ENCODE measurements at regions not wholly inside any gene's neighbourhood (a gene's known extent, or its start where the extent isn't known, plus 50 kb on each side); places are given as distances from the start of the nearest gene placed in this dataset.

DNA sequence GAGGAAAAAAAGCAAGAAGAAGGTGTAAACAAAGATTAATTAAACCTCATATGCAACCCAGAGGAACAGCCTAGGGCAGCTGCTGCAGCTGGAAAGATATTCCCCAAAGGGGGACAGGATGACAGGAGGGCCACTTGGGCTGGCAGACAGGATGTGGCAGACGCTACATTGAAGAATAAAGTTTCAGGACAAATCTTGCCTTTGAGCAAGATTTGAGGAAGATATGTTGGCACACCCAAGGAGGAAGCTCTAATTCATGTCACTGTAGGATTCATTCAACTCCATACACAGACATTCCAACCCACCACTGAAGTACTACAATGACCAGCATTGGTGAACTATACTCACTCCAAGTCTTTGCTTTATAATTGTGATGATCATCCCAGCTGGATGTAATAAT lies 504.0 kb downstream of the SHQ1 start:
- Histone ChIP-seq H3K27ac (ENCODE audit: low read depth, low read length) (no peak overlapping the region), H3K14ac (ENCODE audit: insufficient read length) (no peak overlapping the region), H4K8ac (ENCODE audit: extremely low read depth, insufficient read depth, low read length) (no peak overlapping the region), H3K4me3 (ENCODE audit: extremely low read depth in 1 of 4, insufficient read depth in 2 of 4, low read depth in 3 of 4, low read length in 4 of 4) (no peak overlapping the region), H4K91ac (replicated peaks; ENCODE audit: insufficient read length, low read length) (no peak overlapping the region), H3K79me1 (ENCODE audit: low read depth, low read length) (no peaks in the 10 kb centered on the region), H3K9me3 (ENCODE audit: insufficient read depth in 2 of 2, low read depth in 1 of 2, low read length in 1 of 2) (0 out of 4 replicates have a peak, but pooled peaks cover 0 to under 1% of the 10 kb centered on the region in 2 experiments), H3K79me2 (ENCODE audit: control insufficient read depth in 1 of 2, insufficient read depth in 2 of 2, low read length in 2 of 2) (no peaks in the 10 kb centered on the region), H2BK5ac (ENCODE audit: low read depth, low read length) (no peak overlapping the region), H3K36me3 (ENCODE audit: control insufficient read depth in 2 of 4, insufficient read depth in 4 of 4, low read length in 3 of 4) (no peaks in the 10 kb centered on the region), H3K18ac (ENCODE audit: extremely low read depth, low read length) (no peak overlapping the region), H2BK120ac (replicated peaks; ENCODE audit: low read depth, low read length) (no peak overlapping the region), H3K56ac (replicated peaks; ENCODE audit: insufficient read length, low read depth, low read length) (no peak overlapping the region), H3K9ac (replicated peaks in 1 of 4; ENCODE audit: extremely low read depth in 1 of 4, low read depth in 3 of 4, low read length in 3 of 4) (no peak overlapping the region), H3K23ac (ENCODE audit: insufficient read length) (no peak overlapping the region), H2BK15ac (ENCODE audit: low read length) (no peak overlapping the region), H2AFZ (ENCODE audit: low read length) (no peak overlapping the region), H3K23me2 (ENCODE audit: low read depth, low read length) (no peaks in the 10 kb centered on the region), H3K4me2 (ENCODE audit: insufficient read depth in 1 of 2, low read depth in 2 of 2, low read length in 2 of 2) (no peak overlapping the region), H2BK20ac (ENCODE audit: low read length) (no peak overlapping the region), H4K5ac (ENCODE audit: insufficient read length, low read depth, low read length) (no peak overlapping the region), H3K4me1 (replicated peaks in 1 of 4; ENCODE audit: control insufficient read depth in 3 of 4, insufficient read depth in 4 of 4, low read length in 3 of 4) (peaks cover 0 to 8% (median 2%) of the 10 kb centered on the region in 4 experiments; a peak in 3 of 7 replicates), H2AK5ac (ENCODE audit: low read depth, low read length) (no peak overlapping the region), H3K27me3 (replicated peaks in 1 of 4; ENCODE audit: control insufficient read depth in 3 of 4, extremely low read depth in 1 of 4, insufficient read depth in 3 of 4, low read length in 3 of 4) (no peaks in the 10 kb centered on the region), H2BK12ac (ENCODE audit: low read depth, low read length) (no peak overlapping the region), H3K4ac (replicated peaks; ENCODE audit: insufficient read length, low read depth, low read length) (no peak overlapping the region), H4K20me1 (replicated peaks in 1 of 2; ENCODE audit: control insufficient read depth in 1 of 2, insufficient read depth in 2 of 2, low read length in 2 of 2) (no peaks in the 10 kb centered on the region)
- FAIRE-seq (no peak), DNase-seq (ENCODE audit: low read depth in 1 of 2, low spot score in 2 of 2) (no peak)
- WGBS, 2 experiments (ENCODE audit: extremely low coverage in 1 of 2, insufficient coverage in 1 of 2, insufficient read length in 1 of 2, insufficient replicate concordance in 2 of 2, low coverage in 1 of 2, low lambda C conversion rate in 2 of 2, missing lambda C conversion rate in 1 of 2) = 95% methylated on average over 1 of the region's 1 CpG; no CpG with 5 or more reads in 1 of the 2 experiments
- ChIA-PET POLR2A (ENCODE audit: partially characterized antibody) (no interaction called here), CTCF (ENCODE audit: partially characterized antibody) (interaction anchor here (0.6 to 1.3 kb wide), 2 partner anchors 10 to 469 kb away, joined by 3 read pairs; no protein-coding TSS in a partner anchor)
- no peak for TF ChIP-seq SAP30 (IDR thresholded peaks at IDR 0.05; ENCODE audit: insufficient read depth, insufficient replicate concordance, low read length)
- no peak for TF ChIP-seq SIN3A (conservative IDR thresholded peaks at IDR 0.05 in 1 of 2, IDR thresholded peaks at IDR 0.05 in 1 of 2; ENCODE audit: low read depth in 1 of 2, low read length in 2 of 2)
- TF ChIP-seq JUND (IDR thresholded peaks at IDR 0.05; ENCODE audit: low read length) = no peak
- no peak for TF ChIP-seq FOSL1 (IDR thresholded peaks at IDR 0.05; ENCODE audit: insufficient read depth, low read depth, low read length)
- TF ChIP-seq RAD21 (IDR thresholded peaks at IDR 0.05 in 1 of 2, conservative IDR thresholded peaks at IDR 0.05 in 1 of 2; ENCODE audit: low read depth in 2 of 2, low read length in 2 of 2) = no peak
- no peak for TF ChIP-seq ZNF274 (IDR thresholded peaks at IDR 0.05; ENCODE audit: borderline replicate concordance, extremely low read depth, low read length)
- no peak for TF ChIP-seq HDAC6 (IDR thresholded peaks at IDR 0.05; ENCODE audit: low read depth, low read length)
- no peak for TF ChIP-seq RNF2 (IDR thresholded peaks at IDR 0.05; ENCODE audit: borderline replicate concordance, low read depth, low read length, missing control alignments, poor library complexity, severe bottlenecking)
- TF ChIP-seq EZH2 (IDR thresholded peaks at IDR 0.05; ENCODE audit: low read depth, low read length, severe bottlenecking) = no peak
- TF ChIP-seq CREB1 (IDR thresholded peaks at IDR 0.05) = no peak
- no peak for TF ChIP-seq POLR2A (IDR thresholded peaks at IDR 0.05; ENCODE audit: control extremely low read depth in 1 of 2, low read depth in 2 of 2, low read length in 2 of 2)
- TF ChIP-seq GABPA (IDR thresholded peaks at IDR 0.05; ENCODE audit: borderline replicate concordance, insufficient read depth, low read length) = no peak
- TF ChIP-seq NANOG (IDR thresholded peaks at IDR 0.05; ENCODE audit: insufficient read depth, low read depth, low read length, poor library complexity, severe bottlenecking) = no peak
- TF ChIP-seq EGR1 (IDR thresholded peaks at IDR 0.05; ENCODE audit: borderline replicate concordance, low read depth, low read length) = no peak

Measured in H1 (cell line).